Liver (tissue), 8 donors: ENCODE measurements at regions not wholly inside any gene's neighbourhood (a gene's known extent, or its start where the extent isn't known, plus 50 kb on each side); places are given as distances from the start of the nearest gene placed in this dataset.

Experiments
- DNase-seq: peaks from one replicate; pipeline ENCODE4 v3.0.0-alpha.2; 2017; ENCODE audit warnings: low spot score
- H3K27ac ChIP-seq, 2 donors: one replicate each; pipeline ENCODE4 v1.7.0; 2013; ENCODE audit warnings: inconsistent platforms in 2 of 2, low read length in 2 of 2, control low read depth in 1 of 2, low read depth in 1 of 2, mild to moderate bottlenecking in 1 of 2
- H3K27me3 ChIP-seq, 4 donors: one replicate each; pipeline versions ENCODE4 v1.6.1 to v1.7.0; 2013; ENCODE audit warnings: low read length in 3 of 4, inconsistent platforms in 1 of 4, mild to moderate bottlenecking in 1 of 4, moderate library complexity in 1 of 4; ENCODE audit not compliant: control insufficient read depth in 4 of 4, insufficient read depth in 4 of 4
- H3K36me3 ChIP-seq, 4 donors: one replicate each; pipeline versions ENCODE4 v1.6.1 to v1.7.0; 2013; ENCODE audit warnings: low read length in 3 of 4, mild to moderate bottlenecking in 3 of 4, low read depth in 1 of 4, moderate library complexity in 1 of 4; ENCODE audit not compliant: control insufficient read depth in 4 of 4, insufficient read depth in 3 of 4
- H3K4me1 ChIP-seq, 4 donors: one replicate each; pipeline versions ENCODE4 v1.6.1 to v1.7.0; 2013; ENCODE audit warnings: low read length in 3 of 4, mild to moderate bottlenecking in 3 of 4, moderate library complexity in 1 of 4; ENCODE audit not compliant: control insufficient read depth in 4 of 4, insufficient read depth in 4 of 4
- H3K4me3 ChIP-seq, 3 donors: one replicate each; pipeline versions ENCODE4 v1.6.1 to v1.7.0; 2013; ENCODE audit warnings: low read length in 3 of 3, control low read depth in 1 of 3, low read depth in 1 of 3, mild to moderate bottlenecking in 1 of 3
- H3K9ac ChIP-seq, 2 donors: one replicate each; pipeline ENCODE4 v1.7.0; 2013; ENCODE audit warnings: low read length in 2 of 2, mild to moderate bottlenecking in 2 of 2, moderate library complexity in 2 of 2, control low read depth in 1 of 2, low read depth in 1 of 2
- H3K9me3 ChIP-seq, 4 donors: one replicate each; pipeline versions ENCODE4 v1.6.1 to v1.7.0; 2013; ENCODE audit warnings: low read length in 3 of 4; ENCODE audit not compliant: control insufficient read depth in 4 of 4
- ATF3 ChIP-seq: IDR thresholded peaks from 2 replicates; pipeline ENCODE4 v1.6.1; 2016; ENCODE audit warnings: antibody characterized with exemption
- CTCF ChIP-seq: fragments of 150-350 bp; IDR thresholded peaks from 2 replicates; pipeline ENCODE4 v1.5.1; 2017; ENCODE audit warnings: improper control_type of control experiment, low read depth, low read length; ENCODE audit not compliant: missing input control
- EGR1 ChIP-seq, 2 donors: IDR thresholded peaks; 2 replicates each; pipeline ENCODE4 v1.6.1; 2016 to 2018; ENCODE audit warnings: antibody characterized with exemption in 2 of 2, low read depth in 2 of 2
- FOXA1 ChIP-seq: IDR thresholded peaks from 2 replicates; pipeline ENCODE4 v1.6.1; 2016; ENCODE audit warnings: antibody characterized with exemption
- FOXA2 ChIP-seq: IDR thresholded peaks from 2 replicates; pipeline ENCODE4 v1.6.1; 2016; ENCODE audit warnings: antibody characterized with exemption
- GABPA ChIP-seq, 2 donors: IDR thresholded peaks in 1 of 2; conservative IDR thresholded peaks in 1 of 2; 2 replicates each; pipeline ENCODE4 v1.6.1; 2016; ENCODE audit warnings: antibody characterized with exemption in 2 of 2, mild to moderate bottlenecking in 1 of 2, moderate library complexity in 1 of 2
- HNF4A ChIP-seq, 2 donors: conservative IDR thresholded peaks; 2 replicates each; pipeline ENCODE4 v1.6.1; 2016; ENCODE audit warnings: antibody characterized with exemption in 2 of 2, mild to moderate bottlenecking in 2 of 2
- HNF4G ChIP-seq: IDR thresholded peaks from 2 replicates; pipeline ENCODE4 v1.6.1; 2016; ENCODE audit warnings: antibody characterized with exemption
- JUND ChIP-seq, 2 donors: IDR thresholded peaks; 2 replicates each; pipeline ENCODE4 v1.6.1; 2016; ENCODE audit warnings: antibody characterized with exemption in 2 of 2
- MAX ChIP-seq: IDR thresholded peaks from 2 replicates; pipeline ENCODE4 v1.6.1; 2016; ENCODE audit warnings: antibody characterized with exemption
- NR2F2 ChIP-seq: IDR thresholded peaks from 2 replicates; pipeline ENCODE4 v1.6.1; 2016; ENCODE audit warnings: antibody characterized with exemption
- RAD21 ChIP-seq, 2 donors: IDR thresholded peaks; 2 replicates each; pipeline ENCODE4 v1.6.1; 2016; ENCODE audit warnings: antibody characterized with exemption in 2 of 2, mild to moderate bottlenecking in 2 of 2
- REST ChIP-seq: IDR thresholded peaks from 2 replicates; pipeline ENCODE4 v1.6.1; 2016; ENCODE audit warnings: antibody characterized with exemption, mild to moderate bottlenecking
- RXRA ChIP-seq, 2 donors: IDR thresholded peaks; 2 replicates each; pipeline ENCODE4 v1.6.1; 2017 to 2018; ENCODE audit warnings: antibody characterized with exemption in 2 of 2, mild to moderate bottlenecking in 1 of 2
- SP1 ChIP-seq: IDR thresholded peaks from 2 replicates; pipeline ENCODE4 v1.6.1; 2018; ENCODE audit warnings: antibody characterized with exemption, mild to moderate bottlenecking
- TAF1 ChIP-seq: conservative IDR thresholded peaks from 2 replicates; pipeline ENCODE4 v1.6.1; 2016; ENCODE audit warnings: antibody characterized with exemption, mild to moderate bottlenecking
- YY1 ChIP-seq: IDR thresholded peaks from 2 replicates; pipeline ENCODE4 v1.6.1; 2016; ENCODE audit warnings: antibody characterized with exemption, mild to moderate bottlenecking
- ZBTB33 ChIP-seq: IDR thresholded peaks from 2 replicates; pipeline ENCODE4 v1.6.1; 2016; ENCODE audit warnings: antibody characterized with exemption
- WGBS: extraction: QIAGEN DNeasy Blood & Tissue Kit; methylation state at CpG from one replicate; pipeline ENCODE4 v1.1.7; 2013; 5-methylcytosine and 5-hydroxymethylcytosine counted together
- donor health status: healthy.
- donor health status: healthy.
- donor health status: healthy.
- donor health status: healthy.
- donor health status: healthy.

GRCh38 chr6:2523061-2523460 lies 227.7 kb downstream of the MYLK4 start (continued):
- no peak for TF ChIP-seq REST
- TF ChIP-seq TAF1 = no peak
- no peak for TF ChIP-seq YY1
- no peak for TF ChIP-seq GABPA (IDR thresholded peaks at IDR 0.05 in 1 of 2, conservative IDR thresholded peaks at IDR 0.05 in 1 of 2)
- no peak for TF ChIP-seq EGR1 (IDR thresholded peaks at IDR 0.05; ENCODE audit: low read depth in 2 of 2)

GRCh38 chr6:2522521-2522920 lies 228.2 kb downstream of the MYLK4 start:
- Histone ChIP-seq H3K27me3 (no peaks in the 10 kb centered on the region), H3K4me1 (no peaks in the 10 kb centered on the region), H3K36me3 (no peaks in the 10 kb centered on the region), H3K9me3 (peaks cover 4 to 17% (median 7%) of the 10 kb centered on the region in 4 donors), H3K27ac (no peak overlapping the region), H3K9ac (no peak overlapping the region), H3K4me3 (no peak overlapping the region)
- 69% methylated on average over 7 of the region's 7 CpGs for WGBS
- no peak for DNase-seq
- TF ChIP-seq JUND (IDR thresholded peaks at IDR 0.05) (no peak), RXRA (IDR thresholded peaks at IDR 0.05) (no peak), HNF4A (conservative IDR thresholded peaks at IDR 0.05) (no peak)

GRCh38 chr6:2517855-2518473 lies 232.8 kb downstream of the MYLK4 start:
- peaks cover 0 to 5% (median 0%) of the 10 kb centered on the region in 4 donors for H3K4me1 ChIP-seq
- H3K27ac ChIP-seq = no peak overlapping the region
- no peaks in the 10 kb centered on the region for H3K36me3 ChIP-seq
- no peaks in the 10 kb centered on the region for H3K27me3 ChIP-seq
- H3K4me3 ChIP-seq = no peak overlapping the region
- TF ChIP-seq EGR1 (IDR thresholded peaks at IDR 0.05; ENCODE audit: low read depth in 2 of 2) = no peak
- no peak for TF ChIP-seq TAF1
- no peak for TF ChIP-seq GABPA (IDR thresholded peaks at IDR 0.05 in 1 of 2, conservative IDR thresholded peaks at IDR 0.05 in 1 of 2)
- TF ChIP-seq YY1 = no peak
- no peak for TF ChIP-seq JUND (IDR thresholded peaks at IDR 0.05)
- no peak for TF ChIP-seq HNF4A (conservative IDR thresholded peaks at IDR 0.05)
- no peak for TF ChIP-seq FOXA1
- TF ChIP-seq RXRA (IDR thresholded peaks at IDR 0.05) = no peak
- no peak for TF ChIP-seq SP1
- no peak for TF ChIP-seq ATF3
- no peak for TF ChIP-seq HNF4G
- TF ChIP-seq MAX = no peak
- TF ChIP-seq REST = no peak
- no peak for TF ChIP-seq CTCF
- TF ChIP-seq FOXA2 = no peak
- no peak for TF ChIP-seq NR2F2
- TF ChIP-seq ZBTB33 = no peak
- TF ChIP-seq RAD21 (IDR thresholded peaks at IDR 0.05) = no peak
- 77% methylated on average over 7 of the region's 7 CpGs for WGBS
- peaks cover 4 to 14% (median 6%) of the 10 kb centered on the region in 4 donors for H3K9me3 ChIP-seq
- no peak overlapping the region for H3K9ac ChIP-seq
- DNase-seq = no peak
